HEK293T (cell line): ENCODE measurements at regions not wholly inside any gene's neighbourhood (a gene's known extent, or its start where the extent isn't known, plus 50 kb on each side); places are given as distances from the start of the nearest gene placed in this dataset.
"Not testable (repeated sequence)": the region's sequence is repeated elsewhere in the genome, so short reads cannot be mapped to it uniquely, and the experiment has no call there.

Experiments used
- CTCF ChIA-PET: fragments of 350-600 bp; formaldehyde crosslinking; extraction: SDS; loops from one replicate; lab custom pipeline; 2021; ENCODE audit warnings: antibody characterized with exemption, inconsistent platforms; lab: Yijun Ruan, JAX
- POLR2A ChIA-PET: fragments of 350-600 bp; formaldehyde crosslinking; extraction: SDS; loops from one replicate; lab custom pipeline; 2020; ENCODE audit warnings: antibody characterized with exemption, inconsistent platforms; lab: Yijun Ruan, JAX
- DNase-seq: peaks from one replicate; pipeline ENCODE4 v3.0.0; 2012; ENCODE audit warnings: mixed read lengths; ENCODE audit errors: extremely low spot score
- ARNT ChIP-seq: fragments of 450-650 bp; IDR thresholded peaks from 2 replicates; pipeline ENCODE4 v1.6.1; 2017; ENCODE audit warnings: mild to moderate bottlenecking
- BHLHE40 ChIP-seq: fragments of 450-650 bp; IDR thresholded peaks from 2 replicates; pipeline ENCODE4 v1.6.1; 2016; ENCODE audit warnings: mild to moderate bottlenecking, moderate library complexity, borderline replicate concordance
- CTBP1 ChIP-seq: fragments of 450-650 bp; IDR thresholded peaks from 2 replicates; pipeline ENCODE4 v1.6.1; 2016; ENCODE audit warnings: borderline replicate concordance
- ELF4 ChIP-seq: fragments of 450-650 bp; IDR thresholded peaks from 2 replicates; pipeline ENCODE4 v1.6.1; 2017; ENCODE audit warnings: antibody characterized with exemption
- FOXA1 ChIP-seq: fragments of 450-650 bp; IDR thresholded peaks from 2 replicates; pipeline ENCODE4 v1.6.1; 2016; ENCODE audit warnings: mild to moderate bottlenecking
- FOXK2 ChIP-seq: fragments of 450-650 bp; IDR thresholded peaks from 2 replicates; pipeline ENCODE4 v1.6.1; 2016; ENCODE audit warnings: mild to moderate bottlenecking
- FOXM1 ChIP-seq: fragments of 450-650 bp; IDR thresholded peaks from 2 replicates; pipeline ENCODE4 v1.6.1; 2017; ENCODE audit warnings: mild to moderate bottlenecking, borderline replicate concordance
- HDGF ChIP-seq: fragments of 450-650 bp; IDR thresholded peaks from 2 replicates; pipeline ENCODE4 v1.6.1; 2017; ENCODE audit warnings: antibody characterized with exemption, borderline replicate concordance
- L3MBTL2 ChIP-seq: fragments of 450-650 bp; conservative IDR thresholded peaks from 2 replicates; pipeline ENCODE4 v1.6.1; 2016; ENCODE audit warnings: mild to moderate bottlenecking
- LEF1 ChIP-seq: fragments of 450-650 bp; IDR thresholded peaks from 2 replicates; pipeline ENCODE4 v1.6.1; 2017; ENCODE audit warnings: mild to moderate bottlenecking, borderline replicate concordance
- NFRKB ChIP-seq: fragments of 450-650 bp; IDR thresholded peaks from 2 replicates; pipeline ENCODE4 v1.6.1; 2016; ENCODE audit warnings: mild to moderate bottlenecking, moderate library complexity
- SP1 ChIP-seq: fragments of 450-650 bp; IDR thresholded peaks from 2 replicates; pipeline ENCODE4 v1.6.1; 2017
- SUZ12 ChIP-seq: fragments of 450-650 bp; IDR thresholded peaks from 2 replicates; pipeline ENCODE4 v1.6.1; 2016; ENCODE audit warnings: mild to moderate bottlenecking
- TARDBP ChIP-seq: fragments of 450-650 bp; IDR thresholded peaks from 2 replicates; pipeline ENCODE4 v1.6.1; 2016
- ZNF384 ChIP-seq: fragments of 450-650 bp; IDR thresholded peaks from 2 replicates; pipeline ENCODE4 v1.6.1; 2016
- TF ChIP-seq, protein P1 (sequence below): fragments of 450-650 bp; IDR thresholded peaks from 2 replicates; pipeline ENCODE4 v1.6.1; 2016

DNA sequence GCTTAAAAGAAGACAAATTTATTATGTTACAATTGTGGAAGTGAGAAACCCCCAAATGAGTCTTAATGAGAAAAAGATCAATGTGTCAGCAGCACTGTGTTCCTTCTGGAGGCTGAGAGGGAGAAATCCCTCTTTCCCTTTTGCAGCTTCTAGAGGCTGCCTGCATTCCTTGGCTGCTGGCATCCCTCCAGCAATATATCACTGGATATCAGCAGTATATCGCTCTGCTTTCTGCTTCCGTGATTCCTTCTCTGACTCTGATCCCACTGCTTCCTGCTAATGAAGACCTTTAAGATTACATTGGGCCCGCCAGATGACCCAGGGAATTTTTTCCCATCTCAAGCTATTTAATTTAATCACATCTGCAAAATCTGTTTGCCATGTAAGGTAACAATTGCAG is 1008.0 kb downstream of the RAPGEF2 start:
- ChIA-PET POLR2A (no interaction called here), CTCF (no interaction called here)
- no peak for DNase-seq
- TF ChIP-seq ELF4 (no peak), HDGF (no peak), FOXM1 (no peak), NFRKB (no peak), TARDBP (no peak), LEF1 (no peak), ARNT (no peak)

DNA sequence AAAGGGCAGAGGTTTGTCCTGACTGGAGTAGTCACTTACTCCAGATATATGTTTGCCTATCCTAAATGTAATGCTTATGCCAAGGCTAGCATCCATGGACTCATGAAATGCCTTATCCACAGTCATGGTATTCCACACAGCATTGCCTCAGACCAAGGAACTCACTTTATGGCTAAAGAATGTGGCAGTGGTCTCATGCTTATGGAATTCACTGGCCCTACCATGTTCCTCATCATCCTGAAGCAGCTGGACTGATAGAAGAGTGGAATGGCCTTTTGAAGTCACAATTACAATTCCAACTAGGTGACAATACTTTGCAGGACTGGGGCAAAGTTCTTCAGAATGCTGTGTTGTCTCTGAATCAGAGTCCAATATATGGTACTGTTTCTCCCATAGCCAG is 1014.8 kb downstream of the RAPGEF2 start:
- ChIA-PET POLR2A (no interaction called here), CTCF (no interaction called here)
- DNase-seq: no peak
- no peak for TF ChIP-seq ELF4

DNA sequence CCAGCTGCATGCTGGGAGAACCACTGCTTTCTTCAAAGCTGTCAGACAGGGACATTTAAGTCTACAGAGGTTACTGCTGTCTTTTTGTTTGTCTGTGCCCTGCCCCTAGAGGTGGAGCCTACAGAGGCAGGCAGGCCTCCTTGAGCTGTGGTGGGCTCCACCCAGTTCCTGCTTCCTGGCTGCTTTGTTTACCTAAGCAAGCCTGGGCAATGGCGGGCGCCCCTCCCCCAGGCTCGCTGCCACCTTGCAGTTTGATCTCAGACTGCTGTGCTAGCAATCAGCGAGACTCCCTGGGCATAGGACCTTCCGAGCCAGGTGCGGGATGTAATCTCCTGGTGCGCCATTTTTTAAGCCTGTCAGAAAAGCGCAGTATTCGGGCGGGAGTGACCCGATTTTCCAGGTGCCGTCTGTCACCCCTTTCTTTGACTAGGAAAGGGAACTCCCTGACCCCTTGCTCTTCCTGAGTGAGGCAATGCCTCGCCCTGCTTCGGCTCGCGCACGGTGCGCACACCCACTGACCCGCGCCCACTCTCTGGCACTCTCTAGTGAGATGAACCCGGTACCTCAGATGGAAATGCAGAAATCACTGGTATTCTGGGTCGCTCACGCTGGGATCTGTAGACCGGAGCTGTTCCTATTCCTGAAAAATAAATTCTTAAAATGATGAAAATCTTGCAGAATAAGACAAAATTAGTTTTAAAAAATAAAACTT is 1022.9 kb downstream of the RAPGEF2 start:
- DNase-seq, CTCF ChIA-PET, POLR2A ChIA-PET: not testable (repeated sequence)

- TF ChIP-seq ELF4 (no peak), HDGF (no peak), ZNF384 (no peak), NFRKB (no peak), BHLHE40 (no peak), TARDBP (no peak)
- POLR2A ChIA-PET: no interaction called here
- no peak for DNase-seq
- CTCF ChIA-PET: no interaction called here
These were observed 1024.3 kb downstream of the RAPGEF2 start for GRCh38 chr4:160127211-160127610.

GRCh38 chr4:160129439-160129838 is 1026.6 kb downstream of the RAPGEF2 start:
- TF ChIP-seq SP1 (no peak), FOXM1 (no peak), CTBP1 (no peak), ELF4 (no peak), LEF1 (no peak), NFRKB (no peak), TARDBP (no peak), HDGF (no peak), FOXK2 (no peak), FOXA1 (no peak), L3MBTL2 (no peak)
- TF ChIP-seq, protein P1, sequence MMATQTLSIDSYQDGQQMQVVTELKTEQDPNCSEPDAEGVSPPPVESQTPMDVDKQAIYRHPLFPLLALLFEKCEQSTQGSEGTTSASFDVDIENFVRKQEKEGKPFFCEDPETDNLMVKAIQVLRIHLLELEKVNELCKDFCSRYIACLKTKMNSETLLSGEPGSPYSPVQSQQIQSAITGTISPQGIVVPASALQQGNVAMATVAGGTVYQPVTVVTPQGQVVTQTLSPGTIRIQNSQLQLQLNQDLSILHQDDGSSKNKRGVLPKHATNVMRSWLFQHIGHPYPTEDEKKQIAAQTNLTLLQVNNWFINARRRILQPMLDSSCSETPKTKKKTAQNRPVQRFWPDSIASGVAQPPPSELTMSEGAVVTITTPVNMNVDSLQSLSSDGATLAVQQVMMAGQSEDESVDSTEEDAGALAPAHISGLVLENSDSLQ: no peak
- ChIA-PET CTCF (no interaction called here), POLR2A (no interaction called here)
- no peak for DNase-seq

- no peak for DNase-seq
- POLR2A ChIA-PET: no interaction called here
These were observed 1033.1 kb downstream of the RAPGEF2 start for GRCh38 chr4:160136021-160136420.

GRCh38 chr4:160141206-160141605 is 1038.3 kb downstream of the RAPGEF2 start:
- DNase-seq: no peak
- CTCF ChIA-PET: no interaction called here
- TF ChIP-seq HDGF (no peak), L3MBTL2 (no peak), NFRKB (no peak), FOXA1 (no peak), CTBP1 (no peak), ZNF384 (no peak)
- TF ChIP-seq, protein P1: no peak
- POLR2A ChIA-PET: no interaction called here

More at GRCh38 chr4:160136021-160136420, 1033.1 kb downstream of the RAPGEF2 start:
- CTCF ChIA-PET: no interaction called here
- no peak for TF ChIP-seq FOXK2
- no peak for TF ChIP-seq SP1
- no peak for TF ChIP-seq BHLHE40
- no peak for TF ChIP-seq CTBP1
- TF ChIP-seq FOXM1: no peak
- TF ChIP-seq, protein P1: no peak
- TF ChIP-seq SUZ12: no peak

DNA sequence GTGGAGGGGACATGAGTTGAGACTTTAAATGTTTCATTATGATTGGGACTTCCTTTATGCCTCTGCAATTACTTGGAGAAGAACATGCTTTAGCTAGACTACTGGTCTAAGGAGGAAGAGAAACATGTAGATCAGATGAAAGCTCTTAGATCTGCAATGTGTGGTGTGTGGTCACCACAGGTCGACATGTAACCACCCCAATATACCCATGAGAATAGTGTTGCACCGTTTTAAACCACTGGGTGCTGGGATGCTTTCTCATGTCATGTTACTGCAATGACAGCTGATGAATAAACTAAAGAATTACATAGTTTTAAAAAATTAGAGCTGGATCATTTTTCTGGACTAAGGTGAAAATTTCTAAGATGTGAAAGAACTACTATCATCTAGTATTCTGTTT is 1039.7 kb downstream of the RAPGEF2 start:
- CTCF ChIA-PET: no interaction called here
- no peak for DNase-seq
- POLR2A ChIA-PET: no interaction called here
- TF ChIP-seq, protein P1: no peak
- TF ChIP-seq BHLHE40 (no peak), FOXK2 (no peak), NFRKB (no peak), FOXA1 (no peak), LEF1 (no peak), SUZ12 (no peak), FOXM1 (no peak), CTBP1 (no peak), TARDBP (no peak), ZNF384 (no peak), ELF4 (no peak), HDGF (no peak), SP1 (no peak)
